ENCODE measurements at regions not wholly inside any gene's neighbourhood (a gene's known extent, or its start where the extent isn't known, plus 50 kb on each side); places are given as distances from the start of the nearest gene placed in this dataset.

DNA sequence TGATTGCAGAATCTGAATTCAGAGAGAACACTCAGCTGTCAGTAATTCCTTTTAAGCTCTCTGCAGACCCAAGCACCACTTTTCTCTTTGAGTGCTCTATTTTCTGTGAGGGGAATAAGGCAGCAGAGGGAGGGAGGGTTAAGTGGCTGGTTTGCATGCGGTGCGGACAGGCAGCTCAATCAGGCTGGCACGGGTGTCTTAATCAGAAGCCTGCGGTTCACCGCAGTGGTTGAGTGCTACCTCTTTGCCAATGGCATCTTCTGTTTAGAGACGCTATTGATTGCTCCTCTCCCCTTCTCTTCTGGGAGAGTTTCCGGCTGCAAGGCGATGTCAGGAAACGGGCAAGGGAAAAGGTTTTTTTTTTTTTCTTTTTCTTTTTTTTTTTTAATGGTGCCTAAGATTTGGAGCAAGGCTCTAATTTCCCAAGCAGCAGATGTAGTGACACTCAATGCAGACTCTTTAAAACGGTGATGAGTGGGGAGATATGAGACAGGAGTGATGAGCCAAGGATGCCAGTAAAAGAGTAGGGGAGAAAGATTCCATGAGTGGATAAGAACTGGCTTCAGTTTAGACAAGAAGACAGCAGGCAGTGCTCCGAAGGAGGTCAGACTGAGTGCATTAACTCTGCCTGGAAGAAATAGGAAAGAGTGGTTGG, 533.7 kb upstream of the SEL1L start:
- DNase-seq = no peak

DNA sequence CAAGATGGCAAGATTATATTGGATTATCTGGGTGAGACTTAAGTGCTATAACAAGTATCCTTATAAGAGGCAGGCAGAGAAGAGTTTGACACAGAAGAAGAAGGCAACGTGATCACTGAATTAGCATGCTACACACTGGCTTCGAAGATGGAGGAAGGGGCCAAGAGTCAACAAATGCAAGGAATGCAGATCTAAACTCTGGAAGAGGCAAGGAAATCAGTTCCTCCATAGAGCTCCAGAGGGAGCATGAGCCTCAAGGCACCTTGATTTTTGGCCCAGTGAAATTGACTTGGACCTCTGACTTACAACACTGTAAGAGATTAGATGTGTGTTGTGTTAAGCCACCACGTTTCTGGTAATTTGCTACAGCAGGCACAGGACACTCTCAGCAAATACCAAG, 536.4 kb upstream of the SEL1L start:
- no peak for DNase-seq

DNA sequence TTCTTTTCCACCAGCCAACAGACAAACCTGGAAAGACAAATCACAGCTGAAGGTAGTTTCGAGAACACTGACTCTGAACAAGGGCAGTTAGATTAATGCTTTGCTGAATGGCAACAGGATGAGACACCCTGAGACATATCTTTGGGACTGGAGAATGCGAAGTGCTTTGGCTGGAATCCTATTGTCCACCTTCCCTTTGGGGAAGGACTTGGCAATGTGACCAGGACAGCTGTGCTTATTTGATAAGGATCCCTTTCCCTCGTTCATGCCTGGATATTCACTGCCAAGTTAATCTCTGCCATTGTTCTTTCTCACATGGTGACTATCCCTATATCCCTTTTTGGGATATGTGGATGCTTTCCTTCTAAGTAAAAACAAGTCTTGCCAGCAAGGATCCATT, 537.1 kb upstream of the SEL1L start:
- DNase-seq = no peak

DNA sequence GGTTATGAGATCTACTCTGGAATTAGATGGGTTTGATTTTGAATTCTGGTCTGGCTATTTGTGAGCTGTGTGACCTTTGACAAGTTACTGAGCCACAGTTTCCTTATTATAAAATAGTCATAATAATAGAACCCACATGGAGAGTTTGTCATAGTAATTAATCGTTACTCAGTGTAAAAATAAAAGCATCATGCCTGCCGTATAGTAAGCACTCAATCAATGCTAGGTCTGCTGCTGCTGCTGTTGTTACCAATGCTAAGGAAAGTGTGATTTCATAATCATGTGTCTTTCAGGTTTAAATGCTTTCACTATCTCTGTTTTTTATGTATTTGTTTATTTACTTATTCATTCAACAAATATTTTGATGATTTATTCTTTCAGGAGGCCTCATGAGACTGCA, 539.9 kb upstream of the SEL1L start:
- no peak for DNase-seq

DNA sequence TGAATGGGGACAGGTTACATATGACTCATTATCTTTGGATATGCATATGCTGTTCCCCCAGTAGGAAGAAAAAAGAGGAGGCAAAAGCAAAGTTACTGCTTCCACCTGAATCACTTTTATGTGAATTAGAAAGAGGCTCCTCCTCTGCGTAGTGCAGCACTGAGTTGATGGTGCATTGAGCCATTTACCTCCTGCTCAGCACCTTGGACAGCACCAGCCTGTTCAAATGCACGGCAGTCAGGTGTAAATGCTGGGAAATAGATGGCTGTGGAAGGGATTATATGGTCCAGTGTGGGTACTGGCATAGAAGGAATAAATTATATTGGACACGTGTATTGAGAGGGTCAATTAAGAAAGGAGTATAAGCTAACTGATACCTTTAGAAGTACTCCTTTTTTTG, 541.9 kb upstream of the SEL1L start:
- DNase-seq = no peak

DNA sequence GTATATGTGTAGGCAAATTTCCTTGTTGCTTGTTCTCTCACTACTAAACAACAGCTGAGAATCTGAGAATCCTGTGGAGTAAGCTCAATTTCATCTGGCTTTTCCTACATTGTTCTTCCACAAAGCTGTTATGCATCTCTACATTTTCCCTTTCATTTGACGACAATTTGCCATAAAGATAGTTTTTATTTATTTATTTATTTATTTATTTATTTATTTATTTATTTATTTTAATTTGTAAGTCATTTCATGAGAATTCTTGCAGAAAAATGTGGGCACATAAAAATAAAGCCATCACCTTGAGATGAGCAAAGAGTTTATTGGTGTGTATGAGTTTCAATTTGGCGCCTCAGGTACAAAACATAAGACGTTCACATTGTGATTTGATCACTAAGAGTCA, 545.9 kb upstream of the SEL1L start:
- DNase-seq = no peak

DNA sequence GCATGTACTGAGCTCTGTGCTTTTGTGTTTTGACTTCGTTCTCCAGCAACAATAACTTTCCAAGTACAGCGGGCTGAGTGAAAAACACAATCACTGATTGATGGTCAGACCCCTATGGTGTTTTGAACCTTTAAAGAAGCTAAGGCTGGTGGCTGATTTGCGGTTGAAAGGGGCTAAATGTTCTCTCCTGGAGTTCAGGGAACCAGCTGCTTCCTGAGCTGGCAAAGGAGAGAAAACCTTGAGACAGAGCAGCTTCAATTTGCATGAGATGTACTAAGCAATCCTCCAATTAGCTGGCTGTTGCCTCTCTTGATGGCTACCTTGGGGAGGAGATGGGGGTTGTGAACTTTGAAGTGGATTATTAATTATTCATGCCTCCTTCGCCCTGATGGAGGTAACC, 546.7 kb upstream of the SEL1L start:
- no peak for DNase-seq

DNA sequence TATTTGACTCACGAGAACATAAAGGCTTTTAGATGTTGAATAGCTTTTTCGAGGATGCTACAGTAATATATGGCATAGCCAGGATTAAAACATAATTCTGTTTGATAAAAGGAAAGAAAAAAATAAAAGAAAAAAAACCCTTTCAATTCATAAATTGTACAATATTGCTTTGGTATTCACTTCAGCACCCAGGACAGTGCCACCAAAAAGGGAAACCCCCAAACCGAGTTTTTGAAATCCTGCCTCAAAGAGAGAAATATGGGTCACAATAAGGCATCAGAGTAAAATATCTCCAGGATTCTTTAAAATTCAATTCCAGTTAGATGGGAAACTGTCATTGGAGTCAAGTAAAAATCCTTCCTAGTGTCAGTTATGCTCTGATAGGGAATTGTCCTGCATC, 551.2 kb upstream of the SEL1L start:
- no peak for DNase-seq

DNA sequence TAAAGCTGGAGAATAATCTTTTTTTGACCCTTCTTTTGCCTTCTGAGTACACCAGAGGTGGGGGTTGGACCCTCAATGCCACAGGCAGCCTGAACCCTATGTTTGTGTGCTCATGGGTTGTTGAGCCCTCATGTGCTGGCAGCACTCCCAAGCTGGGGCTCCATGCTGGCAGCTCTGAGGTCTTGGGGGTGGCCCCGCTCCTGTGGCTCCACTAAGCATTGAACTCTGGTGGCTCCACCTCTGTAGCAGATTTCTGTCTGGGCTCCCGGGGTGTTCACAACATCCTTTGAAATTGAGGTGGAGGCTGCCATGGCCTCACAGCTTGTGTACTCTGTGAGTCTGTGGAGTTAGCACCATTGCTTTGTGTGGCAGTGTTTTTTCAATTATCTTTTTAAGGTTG, 557.4 kb upstream of the SEL1L start:
- DNase-seq = no peak

DNA sequence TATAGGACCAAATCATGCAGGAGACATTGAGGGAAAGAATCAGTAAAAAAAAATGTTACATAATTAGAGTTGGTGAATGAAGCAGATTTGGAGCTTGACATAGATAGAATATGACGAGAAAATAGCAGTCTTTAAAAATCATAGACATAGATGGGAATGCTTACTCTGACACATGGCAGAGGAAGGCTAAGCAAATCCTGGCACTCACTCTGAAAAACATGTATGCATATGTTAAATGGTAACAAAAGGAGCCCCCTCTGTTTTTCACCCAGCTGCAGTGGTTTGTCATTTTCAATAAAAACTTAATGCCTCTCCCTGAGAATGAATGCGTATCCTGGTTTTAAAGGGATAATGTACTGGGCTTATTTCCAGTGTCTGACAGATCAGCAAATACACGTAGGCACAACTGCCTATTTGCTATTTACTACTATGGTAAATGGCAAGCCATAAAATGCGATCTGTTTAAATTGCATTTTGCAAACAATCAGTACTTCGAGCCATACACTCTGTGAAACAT, 561.2 kb upstream of the SEL1L start:
- no peak for DNase-seq

DNA sequence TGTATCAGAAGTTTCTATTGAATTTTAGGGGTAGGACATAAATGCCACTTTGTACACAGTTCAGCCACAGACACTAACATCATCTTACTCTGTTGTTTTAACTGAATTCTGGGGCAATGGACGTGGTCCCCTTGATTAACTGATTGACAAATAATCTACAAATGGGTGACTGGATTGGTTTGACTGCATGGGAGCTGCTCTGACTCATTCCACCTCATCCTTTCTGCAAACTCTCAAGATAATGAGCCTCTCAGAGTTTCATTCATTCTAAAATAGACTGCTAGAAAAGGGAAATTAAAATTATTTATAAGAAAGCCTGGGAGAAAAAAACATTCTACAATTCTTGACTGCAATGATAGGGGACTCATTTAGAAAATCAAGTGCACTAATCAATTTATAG, 570.4 kb upstream of the SEL1L start:
- DNase-seq = no peak

DNA sequence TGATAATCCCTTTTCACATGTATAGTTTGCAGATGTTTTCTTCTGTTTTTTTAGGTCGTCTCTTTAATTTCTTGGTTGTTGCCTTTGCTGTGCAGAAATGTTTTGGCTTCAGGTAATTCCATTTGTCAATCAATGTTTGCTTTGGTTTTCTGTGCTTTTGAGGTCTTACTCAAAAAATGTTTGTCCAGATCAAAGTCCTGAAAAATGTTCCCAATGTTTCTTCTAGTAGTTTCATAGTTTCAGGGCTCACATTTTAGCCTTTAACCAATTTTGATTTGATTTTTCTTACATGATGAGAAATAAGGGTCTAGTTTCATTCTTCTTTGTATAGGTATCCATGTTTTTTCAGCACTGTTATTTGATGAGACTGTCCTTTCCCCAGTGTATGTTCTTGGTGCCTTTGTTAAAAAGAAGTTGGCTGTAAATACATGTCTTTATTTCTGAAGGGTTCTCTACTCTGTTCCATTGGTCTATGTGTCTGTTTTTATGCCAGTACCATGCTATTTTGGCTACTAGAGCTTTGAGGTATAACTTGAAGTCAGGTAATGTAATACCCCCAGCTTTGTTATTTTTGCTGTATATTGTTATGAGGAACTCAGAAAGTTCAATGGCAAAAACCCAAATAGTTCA, 578.7 kb upstream of the SEL1L start:
- no peak for DNase-seq

DNA sequence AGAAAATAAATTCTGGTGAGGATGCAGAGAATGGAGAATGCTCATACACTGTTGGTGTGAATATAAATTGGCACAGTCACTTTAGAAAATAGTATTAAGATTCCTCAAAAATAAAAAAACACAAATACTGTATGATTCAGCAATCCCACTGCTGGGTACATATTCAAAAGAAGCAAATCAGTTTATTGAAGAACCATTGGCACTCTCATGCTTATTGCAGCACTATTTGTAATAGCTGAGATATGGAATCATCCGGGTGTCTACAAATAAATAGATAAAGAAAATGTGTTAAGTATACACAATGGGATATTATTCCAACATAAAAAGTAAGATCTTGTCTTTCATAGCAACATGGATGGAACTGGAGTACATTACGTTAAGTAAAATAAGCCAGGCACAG, 579.4 kb upstream of the SEL1L start:
- DNase-seq = no peak

DNA sequence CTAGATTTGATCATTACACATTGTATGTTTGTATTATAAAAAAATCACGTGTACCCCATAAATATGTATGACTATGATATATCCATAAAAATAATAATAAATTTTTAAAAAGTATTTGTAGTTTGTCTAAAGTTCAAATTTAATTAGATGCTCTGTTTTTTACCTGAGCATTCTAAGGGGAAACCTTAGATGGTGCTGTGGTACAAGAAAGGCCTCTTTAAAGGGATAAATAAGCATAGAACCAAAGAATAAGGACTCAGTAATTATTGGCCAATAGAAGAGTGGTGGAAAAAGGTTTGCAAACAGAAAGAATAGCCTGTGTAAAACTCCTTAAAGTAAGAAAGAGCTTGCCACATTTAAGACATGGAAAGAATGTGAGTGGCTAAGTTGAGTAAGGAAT, 580.1 kb upstream of the SEL1L start:
- DNase-seq = no peak

DNA sequence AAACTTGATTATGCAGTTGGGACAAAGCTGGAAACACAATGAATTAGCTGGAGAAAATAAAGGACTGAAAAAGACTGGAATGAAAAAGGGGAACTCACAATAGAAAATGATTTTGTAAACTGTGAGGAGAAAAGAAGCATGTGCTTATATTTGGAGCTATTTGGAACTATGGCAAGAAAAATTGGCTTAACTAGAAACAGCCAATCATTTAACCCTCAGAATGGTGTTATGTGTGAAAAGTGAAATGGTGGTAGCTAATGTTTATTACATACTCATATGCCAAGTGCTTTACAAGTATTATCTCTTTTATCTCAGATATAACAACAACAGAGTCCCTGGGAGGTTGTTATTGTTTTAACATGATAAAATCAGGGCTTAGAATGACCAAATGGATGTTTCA, 583.1 kb upstream of the SEL1L start:
- DNase-seq = no peak

DNA sequence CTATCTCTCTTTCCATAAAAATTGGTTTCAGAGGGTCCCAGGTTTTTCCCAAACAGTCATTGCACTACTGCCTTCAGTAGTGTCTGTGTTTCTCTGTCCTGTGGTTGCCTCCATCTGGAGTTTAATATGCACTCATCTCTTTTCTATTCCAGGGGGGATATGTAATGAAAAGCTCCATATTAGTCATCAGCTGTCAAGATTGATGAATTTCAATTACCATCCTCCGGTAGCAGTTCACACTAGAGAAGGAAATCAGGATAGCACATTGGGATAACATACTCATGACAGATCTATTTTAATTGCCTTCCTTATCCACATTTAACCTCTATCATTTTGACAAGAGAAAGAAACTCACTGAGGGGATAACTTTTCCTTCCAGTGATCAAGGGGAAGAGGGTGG, 589.0 kb upstream of the SEL1L start:
- no peak for DNase-seq

DNA sequence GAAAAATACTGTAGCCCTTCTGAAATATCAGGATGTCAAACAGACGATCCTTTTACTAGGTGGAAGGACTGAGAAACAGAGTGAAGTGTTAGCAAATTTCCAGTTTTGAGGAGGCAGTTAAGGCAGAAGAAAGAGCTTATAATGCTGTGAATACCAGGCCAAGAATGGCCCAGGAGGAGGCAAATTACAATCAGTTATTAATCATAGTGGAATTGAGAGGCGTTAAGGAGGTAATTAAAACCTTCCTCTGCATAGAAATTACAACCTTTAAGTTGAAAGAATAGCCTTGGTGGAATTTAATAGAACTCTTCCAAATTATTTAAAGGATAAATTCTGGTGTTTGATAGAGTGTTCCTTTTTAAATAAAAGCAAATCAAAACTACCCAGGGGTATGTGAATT, 590.9 kb upstream of the SEL1L start:
- DNase-seq = no peak

DNA sequence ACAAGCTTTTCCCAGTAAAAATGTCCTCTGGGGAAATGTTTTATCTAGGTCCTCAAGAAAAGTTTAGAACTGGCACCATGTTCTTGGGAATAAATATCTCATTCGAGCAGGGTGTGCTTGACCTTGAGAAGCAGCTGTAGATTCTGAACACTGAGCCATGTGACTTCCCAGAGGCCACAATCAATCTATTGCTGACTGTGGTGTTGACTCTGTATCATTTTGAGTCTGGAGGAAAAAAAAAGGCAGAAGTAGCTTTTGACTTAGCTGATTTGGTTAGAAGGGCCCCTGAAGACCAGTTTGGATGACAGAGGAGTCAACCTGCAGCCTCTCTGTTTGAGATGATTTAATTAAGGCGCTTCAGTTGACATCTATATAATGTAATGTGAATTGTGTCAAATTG, 592.4 kb upstream of the SEL1L start:
- no peak for DNase-seq

DNA sequence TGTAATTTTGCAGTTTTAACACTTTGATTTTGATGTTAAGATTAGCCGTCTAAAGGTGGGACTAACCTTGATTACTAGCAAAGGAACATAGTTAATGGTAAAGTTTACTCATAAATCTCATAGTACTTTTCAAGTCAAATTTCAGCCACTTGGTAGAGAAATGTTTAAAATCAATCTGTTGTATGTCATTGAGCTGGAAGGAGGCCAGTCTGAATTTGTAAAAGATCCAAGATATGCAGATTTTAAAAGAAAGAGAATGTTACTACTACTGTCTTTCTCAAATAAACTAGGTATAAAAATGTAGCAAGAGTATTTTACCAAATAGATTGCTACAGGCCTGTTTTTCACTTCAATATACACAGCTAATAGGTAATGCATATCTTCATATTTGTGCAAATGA, 600.8 kb upstream of the SEL1L start:
- DNase-seq = no peak

DNA sequence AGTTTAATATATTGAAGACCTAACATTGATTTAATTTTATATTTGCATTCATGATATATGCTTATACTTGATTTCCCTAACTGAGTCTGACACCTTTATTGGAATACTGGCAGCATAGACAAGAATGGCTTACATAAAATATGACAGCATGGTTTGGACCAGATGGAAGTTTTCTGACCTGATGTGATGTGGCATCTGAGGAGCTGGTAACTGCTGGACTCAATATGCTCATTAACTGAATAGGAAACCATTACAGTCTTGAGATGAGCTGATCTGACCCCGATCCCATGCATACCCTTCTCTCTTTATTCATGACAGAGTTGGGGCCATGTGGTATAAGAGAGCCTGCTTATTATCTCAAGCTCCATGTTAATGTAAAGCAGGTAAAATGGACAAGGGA, 604.8 kb upstream of the SEL1L start:
- no peak for DNase-seq

DNA sequence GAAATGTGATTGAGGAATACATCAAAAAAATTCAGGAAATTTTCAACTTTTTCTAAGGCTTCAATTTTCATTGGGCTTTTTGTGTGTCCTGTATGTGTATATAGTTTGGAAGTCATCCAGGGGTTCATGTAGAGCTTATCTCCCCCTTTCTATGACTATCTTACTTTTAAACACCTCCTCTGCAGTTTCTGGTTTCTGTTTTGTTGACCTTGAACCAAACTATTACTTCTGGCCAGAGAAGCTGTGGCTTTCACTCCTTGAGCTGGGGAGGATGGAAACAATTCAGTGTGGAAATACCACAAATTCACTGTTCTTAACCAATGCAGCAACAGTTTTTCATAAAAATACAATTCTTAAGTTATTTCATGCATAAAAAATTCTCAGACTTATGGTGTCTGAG, 613.2 kb upstream of the SEL1L start:
- DNase-seq = no peak

DNA sequence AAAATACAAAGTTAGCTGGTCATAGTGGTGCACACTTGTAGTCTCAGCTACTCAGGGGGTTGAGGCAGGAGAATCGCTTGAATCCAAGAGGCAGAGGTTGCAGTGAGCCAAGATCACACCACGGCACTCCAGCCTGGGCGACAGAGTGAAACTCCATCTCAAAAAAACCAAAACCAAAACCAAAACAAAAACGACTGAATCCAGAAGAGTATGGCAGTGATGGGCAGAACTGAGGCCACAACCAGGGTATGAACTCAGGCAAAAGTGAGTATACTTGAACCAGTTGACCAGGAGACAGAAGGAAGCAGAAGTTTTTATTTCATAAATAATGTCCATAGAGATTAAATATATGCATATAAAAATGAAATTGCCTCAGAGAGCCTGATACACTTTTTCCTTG, 620.0 kb upstream of the SEL1L start:
- no peak for DNase-seq

DNA sequence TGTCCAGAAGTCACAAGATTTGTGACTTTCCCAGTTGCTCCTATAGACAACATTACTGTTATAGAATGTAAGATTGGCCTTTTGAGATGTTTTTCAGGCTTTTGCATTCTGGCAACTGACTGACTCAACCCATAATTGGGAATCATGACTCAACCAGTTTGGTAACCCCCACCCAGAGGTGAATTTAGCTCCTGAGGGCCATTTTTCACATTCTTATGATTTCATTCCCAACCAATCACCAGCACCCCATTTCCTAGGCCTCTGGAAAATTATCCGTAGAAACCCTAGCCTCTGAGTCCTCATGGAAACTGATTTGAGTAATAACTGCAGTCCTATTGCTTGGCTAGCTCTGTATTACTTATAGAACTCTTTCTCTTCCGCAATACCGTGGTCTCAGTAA, 626.0 kb upstream of the SEL1L start:
- DNase-seq = no peak

DNA sequence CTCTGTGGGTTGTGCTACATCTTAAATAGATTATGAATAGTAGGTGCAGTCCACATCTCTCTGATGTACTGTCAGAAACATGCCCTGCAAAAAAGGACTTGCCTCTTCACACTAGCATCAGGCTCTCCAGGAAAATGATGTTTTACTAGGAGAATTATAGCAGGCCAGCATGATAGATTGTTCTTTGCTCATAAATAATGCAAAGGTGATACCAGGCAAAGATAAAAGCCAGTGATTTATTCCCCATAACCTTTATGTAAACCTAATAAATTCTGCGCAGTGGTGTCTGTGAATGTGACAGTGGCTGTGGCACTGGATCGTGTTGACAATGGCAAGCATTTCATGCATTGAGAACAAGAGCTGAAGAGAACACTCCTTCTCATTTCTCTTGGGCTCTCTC, 646.5 kb upstream of the SEL1L start:
- no peak for DNase-seq

DNA sequence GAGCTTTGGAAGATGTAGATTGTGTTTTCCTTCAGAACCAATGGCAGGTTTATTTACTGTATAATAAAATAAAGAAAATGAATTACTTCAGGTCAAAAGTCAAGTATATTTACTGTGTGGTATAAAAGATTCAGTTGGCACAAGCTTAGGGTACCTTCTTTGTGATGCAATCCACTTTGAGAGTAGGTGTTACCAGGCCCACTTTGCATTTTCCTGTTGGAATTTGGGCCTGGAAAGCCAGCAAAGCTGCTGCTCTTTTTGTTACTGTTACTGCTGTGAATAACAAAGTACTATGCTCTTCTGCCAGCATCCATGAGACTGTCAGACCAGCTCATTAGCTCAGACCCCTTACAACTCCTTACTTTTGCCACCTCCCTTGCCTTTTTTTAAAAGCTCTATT, 649.0 kb upstream of the SEL1L start:
- no peak for DNase-seq
